Naive thymus-derived CD8-positive, alpha-beta T cell (primary cell): ENCODE measurements at regions not wholly inside any gene's neighbourhood (a gene's known extent, or its start where the extent isn't known, plus 50 kb on each side); places are given as distances from the start of the nearest gene placed in this dataset.

Experiments used
- ATAC-seq, 2 donors: fragments of 150-1000 bp; cut with Tn5 transposase in 1 of 2; sonication (Bioruptor Pico), chemical (Tn5 transposase) in 1 of 2; 1 replicate in 1 of 2; 2 replicates in 1 of 2; pipeline ENCODE4 v1.10.0; 2021; ENCODE audit warnings: mild to moderate bottlenecking in 2 of 2, moderate library complexity in 2 of 2
- POLR2A ChIA-PET: fragments of 350-600 bp; sonication (Branson Sonifier 250); formaldehyde crosslinking; loops from one replicate; lab custom pipeline; 2021; ENCODE audit warnings: antibody characterized with exemption; lab: Charles Lee
- DNase-seq, 10 donors: peaks; one replicate each; pipeline versions ENCODE4 v3.0.0 to v3.0.0-alpha.2; 2020 to 2022
- H3K27ac Mint-ChIP-seq, 10 donors: one replicate each; pipeline ENCODE4 v1.8.0; 2020 to 2022; ENCODE audit warnings: mild to moderate bottlenecking in 10 of 10, mixed read lengths in 10 of 10, moderate library complexity in 4 of 10, inconsistent platforms in 1 of 10
- H3K27me3 Mint-ChIP-seq, 5 donors: one replicate each; pipeline ENCODE4 v1.8.0; 2021 to 2022; ENCODE audit warnings: mixed read lengths in 5 of 5
- H3K36me3 Mint-ChIP-seq, 3 donors: one replicate each; pipeline ENCODE4 v1.8.0; 2020 to 2022; ENCODE audit warnings: mixed read lengths in 3 of 3, mild to moderate bottlenecking in 2 of 3, inconsistent platforms in 1 of 3
- H3K4me1 Mint-ChIP-seq, 4 donors: one replicate each; pipeline ENCODE4 v1.8.0; 2021 to 2022; ENCODE audit warnings: mixed read lengths in 4 of 4
- H3K4me3 Mint-ChIP-seq, 10 donors: one replicate each; pipeline ENCODE4 v1.8.0; 2020 to 2022; ENCODE audit warnings: mild to moderate bottlenecking in 10 of 10, mixed read lengths in 10 of 10, moderate library complexity in 6 of 10, inconsistent platforms in 1 of 10
- H3K9me3 Mint-ChIP-seq, 9 donors: one replicate each; pipeline ENCODE4 v1.8.0; 2020 to 2022; ENCODE audit warnings: mixed read lengths in 9 of 9, mild to moderate bottlenecking in 3 of 9, inconsistent platforms in 1 of 9, moderate library complexity in 1 of 9

DNA sequence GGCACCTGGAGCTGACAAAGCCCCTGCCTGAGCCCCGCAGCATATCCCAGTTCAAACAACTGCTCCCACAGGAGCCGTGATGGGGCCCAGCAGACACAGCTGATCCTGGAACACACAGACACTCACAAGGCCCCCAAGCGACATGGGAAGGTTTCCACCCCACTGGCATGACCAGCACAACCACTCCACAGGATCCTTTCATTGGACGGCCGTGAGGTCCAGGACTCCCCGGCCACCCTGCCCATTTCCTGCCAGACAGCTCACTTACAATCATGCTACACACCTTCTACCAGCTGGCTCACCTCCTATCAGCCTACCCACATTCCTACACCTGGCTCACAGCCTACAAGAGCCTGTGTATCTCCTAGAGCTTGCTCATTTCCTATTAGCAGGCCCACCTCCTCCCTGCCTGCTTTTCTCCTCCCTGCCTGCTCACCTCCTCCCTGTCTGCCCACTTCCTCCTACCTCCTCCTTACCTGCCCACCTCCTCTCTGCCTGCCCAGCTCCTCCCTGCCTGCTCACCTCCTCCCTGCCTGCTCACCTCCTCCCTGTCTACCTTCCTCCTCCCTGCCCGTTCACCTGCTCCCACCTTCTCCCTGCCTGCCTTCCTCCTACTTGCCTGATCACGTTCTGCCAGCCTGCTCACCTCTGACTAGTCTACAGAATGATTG, 73.9 kb downstream of the MATN1 start:
- DNase-seq (no peak), ATAC-seq (no peak)
- H3K36me3 Mint-ChIP-seq = no peaks in the 10 kb centered on the region
- POLR2A ChIA-PET = no interaction called here
- H3K27ac Mint-ChIP-seq = peak overlapping the region in 2 of 10 donors; percentile 28 to 81
- peaks cover 13 to 15% (median 14%) of the 10 kb centered on the region in 4 donors for H3K4me1 Mint-ChIP-seq
- H3K4me3 Mint-ChIP-seq = peak overlapping the region in 1 of 10 donors; percentile 6
- H3K27me3 Mint-ChIP-seq = peaks cover 14 to 52% (median 24%) of the 10 kb centered on the region in 5 donors
- H3K9me3 Mint-ChIP-seq = no peaks in the 10 kb centered on the region

DNA sequence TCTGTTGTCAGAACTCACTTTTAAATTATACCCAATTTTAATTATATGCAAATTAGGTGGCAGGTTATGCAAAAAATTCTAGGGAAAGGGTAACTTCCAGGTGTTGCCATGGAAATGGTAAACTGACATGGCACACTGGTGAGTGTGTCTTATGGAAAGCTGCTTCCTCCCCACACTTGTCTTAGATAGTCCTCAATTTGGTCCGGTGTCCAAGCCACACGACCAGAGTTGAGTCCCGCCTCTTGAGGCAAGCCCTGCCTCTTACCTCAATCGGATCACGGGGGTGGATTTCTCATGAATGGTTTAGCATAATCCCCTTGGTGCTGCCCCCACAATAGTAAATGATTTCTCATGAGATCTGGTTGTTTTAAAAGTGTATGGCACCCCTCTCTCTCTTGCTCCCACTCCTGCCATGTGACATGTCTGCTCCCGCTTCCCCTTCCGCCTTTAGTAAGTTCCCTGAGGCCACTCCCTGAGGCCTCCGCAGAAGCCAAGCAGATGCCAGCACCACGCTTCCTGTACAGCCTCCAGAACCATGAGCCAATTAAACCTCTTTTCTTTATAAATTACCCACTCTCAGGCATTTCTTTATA, 74.9 kb downstream of the MATN1 start:
- H3K27me3 Mint-ChIP-seq = peaks cover 21 to 56% (median 32%) of the 10 kb centered on the region in 5 donors
- ATAC-seq (no peak), DNase-seq (no peak)
- H3K27ac Mint-ChIP-seq = peak overlapping the region in 2 of 10 donors; percentile 5 to 40
- H3K36me3 Mint-ChIP-seq = no peaks in the 10 kb centered on the region
- H3K4me3 Mint-ChIP-seq = no peak overlapping the region
- no peaks in the 10 kb centered on the region for H3K9me3 Mint-ChIP-seq
- H3K4me1 Mint-ChIP-seq = peaks cover 13 to 15% (median 14%) of the 10 kb centered on the region in 4 donors
- POLR2A ChIA-PET = no interaction called here

DNA sequence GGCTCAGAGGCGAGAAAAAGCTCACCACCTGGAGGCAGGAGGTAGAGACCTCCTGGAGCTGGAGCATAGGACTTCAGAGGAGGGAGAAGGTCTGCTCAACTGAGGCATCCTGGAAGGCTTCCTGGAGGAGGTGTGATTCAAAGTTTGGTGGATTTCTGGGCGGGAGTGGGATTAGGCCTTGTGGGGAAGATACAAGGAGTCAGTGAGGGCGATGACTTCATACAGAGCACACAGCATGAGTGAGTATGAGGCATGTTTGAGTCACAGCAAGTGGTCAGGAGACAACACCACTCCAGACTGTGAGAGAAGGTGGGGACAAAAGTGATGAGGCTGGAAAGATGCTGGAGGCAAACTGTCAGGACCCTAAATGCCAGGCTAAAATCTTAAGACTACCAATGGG, 77.6 kb downstream of the MATN1 start:
- POLR2A ChIA-PET = no interaction called here
- Mint-ChIP-seq H3K36me3 (no peaks in the 10 kb centered on the region), H3K4me3 (no peak overlapping the region), H3K9me3 (no peaks in the 10 kb centered on the region), H3K4me1 (peaks cover 13 to 15% (median 13%) of the 10 kb centered on the region in 4 donors), H3K27ac (no peak overlapping the region), H3K27me3 (peaks cover 19 to 75% (median 31%) of the 10 kb centered on the region in 5 donors)
- DNase-seq (no peak), ATAC-seq (no peak)

DNA sequence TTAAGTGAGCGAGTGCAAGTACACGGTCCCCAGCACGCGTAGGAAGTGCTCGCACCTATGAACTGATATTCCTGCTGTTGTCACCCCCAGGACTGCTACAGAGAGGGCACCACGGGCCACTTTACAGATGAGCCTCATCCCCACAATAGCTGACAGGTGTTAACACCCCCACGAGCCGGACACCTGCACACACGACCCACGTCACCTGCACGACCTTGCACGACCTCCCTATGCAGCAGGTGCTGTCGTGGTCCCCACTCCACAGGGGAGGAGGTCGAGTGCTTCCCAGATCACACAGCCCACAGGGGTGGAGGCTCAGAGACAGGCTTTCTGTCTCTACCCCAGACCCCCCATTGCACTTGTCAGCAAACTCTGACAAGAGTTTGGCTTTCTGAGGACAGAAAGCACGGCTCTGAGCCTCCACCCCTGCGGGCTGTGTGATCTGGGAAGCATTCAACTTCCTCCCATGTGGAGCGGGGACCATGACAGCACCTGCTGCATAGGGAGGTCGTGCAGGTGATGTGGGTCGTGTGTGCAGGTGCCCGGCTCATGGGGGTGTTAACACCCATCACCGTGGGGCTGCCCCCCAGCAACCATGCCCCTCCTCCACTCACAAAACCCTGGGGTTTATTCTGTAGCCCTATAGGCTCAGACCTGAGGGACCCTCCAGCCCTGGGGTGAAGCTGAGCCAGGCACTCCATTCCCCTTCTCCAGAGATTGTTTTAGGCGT, 80.8 kb downstream of the MATN1 start:
- no peaks in the 10 kb centered on the region for H3K4me1 Mint-ChIP-seq
- H3K4me3 Mint-ChIP-seq = no peak overlapping the region
- DNase-seq (no peak), ATAC-seq (no peak)
- no peaks in the 10 kb centered on the region for H3K9me3 Mint-ChIP-seq
- peaks cover 18 to 53% (median 31%) of the 10 kb centered on the region in 5 donors for H3K27me3 Mint-ChIP-seq
- no peak overlapping the region for H3K27ac Mint-ChIP-seq
- POLR2A ChIA-PET = no interaction called here
- H3K36me3 Mint-ChIP-seq = no peaks in the 10 kb centered on the region

DNA sequence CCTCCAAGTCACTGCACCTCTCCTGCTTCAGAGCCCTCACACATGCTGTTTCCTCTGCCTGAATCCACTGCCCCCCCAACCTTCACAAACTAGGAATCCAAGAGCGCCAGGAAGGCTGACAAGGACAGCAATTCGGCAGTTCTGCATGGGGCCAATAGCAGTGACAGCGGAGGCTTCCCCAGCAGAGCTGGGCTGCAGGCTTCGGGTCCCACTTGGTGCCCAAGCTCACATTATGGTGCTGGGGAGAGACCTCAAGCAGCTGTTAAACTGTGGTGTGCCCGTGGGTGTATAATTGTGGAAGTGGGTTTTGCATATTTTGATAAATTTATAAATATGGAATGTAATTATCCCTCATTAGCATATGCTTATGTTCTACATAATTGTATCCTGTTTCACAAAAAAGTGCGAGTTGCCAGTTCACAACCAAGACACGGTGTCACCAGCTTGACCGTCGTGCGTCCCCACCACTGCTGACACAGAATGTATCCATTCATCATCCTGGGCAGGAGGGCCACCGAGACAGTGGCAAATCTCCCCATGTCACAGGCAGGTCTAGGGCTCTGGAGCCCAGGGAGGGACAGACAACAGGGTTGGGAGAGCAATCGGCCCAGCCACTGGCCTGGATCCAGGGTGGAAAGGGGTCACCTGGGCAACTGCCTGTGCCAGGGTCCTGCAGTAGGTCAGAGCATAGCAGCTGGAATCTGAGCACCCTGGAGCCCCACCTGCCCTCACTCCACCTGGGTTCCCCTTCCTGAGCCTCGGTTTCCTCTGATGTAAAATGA, 81.6 kb downstream of the MATN1 start:
- H3K4me1 Mint-ChIP-seq = no peaks in the 10 kb centered on the region
- no peaks in the 10 kb centered on the region for H3K9me3 Mint-ChIP-seq
- no peaks in the 10 kb centered on the region for H3K36me3 Mint-ChIP-seq
- H3K27ac Mint-ChIP-seq = no peak overlapping the region
- no peak overlapping the region for H3K4me3 Mint-ChIP-seq
- DNase-seq (no peak), ATAC-seq (no peak)
- H3K27me3 Mint-ChIP-seq = peaks cover 19 to 53% (median 31%) of the 10 kb centered on the region in 5 donors
- POLR2A ChIA-PET = no interaction called here

DNA sequence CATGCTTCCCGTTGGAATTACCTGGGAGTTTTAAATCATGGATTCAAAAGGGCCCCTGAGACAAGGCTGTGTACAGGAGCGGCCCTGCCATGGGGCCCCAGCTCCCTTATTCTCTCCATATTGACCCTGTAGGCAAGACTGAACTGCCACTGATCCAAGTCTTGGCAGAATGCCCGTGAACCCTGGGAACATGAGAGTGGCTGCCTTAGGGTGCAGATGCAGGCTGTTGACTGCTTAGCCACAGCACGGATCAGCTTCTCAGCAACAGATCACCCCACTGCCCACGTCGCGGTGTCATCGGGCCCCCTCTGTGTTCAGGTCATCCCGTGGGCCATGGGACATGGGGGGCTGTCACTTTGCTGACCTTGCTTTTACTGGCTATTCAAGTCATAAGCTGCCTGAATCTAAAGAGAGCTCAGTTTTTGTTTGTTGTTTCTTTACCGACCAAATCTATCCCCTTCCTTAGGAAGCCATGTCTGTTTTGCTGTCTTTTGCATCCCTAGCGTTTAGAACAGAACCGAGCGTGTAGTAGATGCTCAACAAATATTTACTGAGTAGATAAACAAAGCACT, 83.4 kb downstream of the MATN1 start:
- H3K9me3 Mint-ChIP-seq = no peaks in the 10 kb centered on the region

DNA sequence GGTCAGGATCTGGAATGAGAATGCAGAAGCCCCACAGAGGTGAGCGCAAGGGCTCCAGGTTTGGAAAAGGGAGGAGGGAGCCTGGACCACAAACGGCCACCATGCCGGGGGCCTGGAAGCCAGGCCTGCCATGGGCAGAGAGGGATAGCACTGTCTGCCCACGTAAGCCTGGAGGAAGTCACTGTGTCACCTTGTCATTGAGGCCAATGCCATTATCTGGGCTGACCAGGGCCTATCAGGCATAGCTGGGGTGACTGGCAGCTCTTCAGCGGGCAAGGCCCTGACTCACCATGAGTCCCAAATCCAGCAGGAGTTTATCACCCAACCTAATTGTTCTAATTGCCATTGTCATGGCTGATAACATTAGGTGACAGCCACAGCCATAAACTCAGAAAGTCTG, 84.6 kb downstream of the MATN1 start:
- peaks cover 4 to 24% (median 11%) of the 10 kb centered on the region in 5 donors for H3K27me3 Mint-ChIP-seq
- ATAC-seq (no peak), DNase-seq (no peak)
- H3K36me3 Mint-ChIP-seq = no peaks in the 10 kb centered on the region
- no peaks in the 10 kb centered on the region for H3K9me3 Mint-ChIP-seq
- peak overlapping the region in 1 of 10 donors; percentile 47 for H3K27ac Mint-ChIP-seq
- H3K4me3 Mint-ChIP-seq = no peak overlapping the region
- POLR2A ChIA-PET = interaction anchor here (0.6 kb wide), 1 partner anchor 34 kb away, joined by 3 read pairs; no protein-coding TSS in a partner anchor
- H3K4me1 Mint-ChIP-seq = no peaks in the 10 kb centered on the region

More for the DNA sequence above, 83.4 kb downstream of the MATN1 start:
- ATAC-seq = no peak
- POLR2A ChIA-PET = interaction anchor here (0.5 kb wide), 1 partner anchor 151 kb away, joined by 3 read pairs; no protein-coding TSS in a partner anchor
- Mint-ChIP-seq H3K27ac (no peak overlapping the region), H3K36me3 (no peaks in the 10 kb centered on the region), H3K4me1 (no peaks in the 10 kb centered on the region), H3K27me3 (peaks cover 8 to 36% (median 18%) of the 10 kb centered on the region in 5 donors), H3K4me3 (no peak overlapping the region)
- peak in 1 of 10 donors; percentile 42 for DNase-seq

DNA sequence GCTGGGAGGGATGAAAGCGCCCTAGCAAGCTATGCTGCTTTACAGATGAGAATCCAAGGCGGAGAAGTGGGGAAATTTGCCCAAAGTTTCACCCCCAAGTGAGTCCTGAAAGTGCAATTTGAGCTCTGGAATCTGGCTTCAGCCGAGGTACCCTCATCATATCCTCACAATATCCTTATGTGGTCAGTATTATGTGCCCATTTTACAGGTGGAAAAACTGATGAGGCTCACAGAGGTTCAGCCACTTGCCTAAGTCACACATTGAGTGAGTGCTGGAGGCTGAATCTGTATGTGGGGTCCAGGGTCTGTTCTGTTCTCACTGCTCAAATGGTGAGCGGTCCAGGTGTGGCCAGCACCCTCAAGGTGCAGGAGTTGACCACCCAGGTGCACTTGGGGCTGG, 85.3 kb downstream of the MATN1 start:
- H3K9me3 Mint-ChIP-seq = no peaks in the 10 kb centered on the region
- no peaks in the 10 kb centered on the region for H3K4me1 Mint-ChIP-seq
- no peak for ATAC-seq
- H3K36me3 Mint-ChIP-seq = no peaks in the 10 kb centered on the region
- no peak for DNase-seq
- peaks cover 1 to 18% (median 9%) of the 10 kb centered on the region in 5 donors for H3K27me3 Mint-ChIP-seq
- no peak overlapping the region for H3K4me3 Mint-ChIP-seq
- POLR2A ChIA-PET = no interaction called here
- H3K27ac Mint-ChIP-seq = no peak overlapping the region

DNA sequence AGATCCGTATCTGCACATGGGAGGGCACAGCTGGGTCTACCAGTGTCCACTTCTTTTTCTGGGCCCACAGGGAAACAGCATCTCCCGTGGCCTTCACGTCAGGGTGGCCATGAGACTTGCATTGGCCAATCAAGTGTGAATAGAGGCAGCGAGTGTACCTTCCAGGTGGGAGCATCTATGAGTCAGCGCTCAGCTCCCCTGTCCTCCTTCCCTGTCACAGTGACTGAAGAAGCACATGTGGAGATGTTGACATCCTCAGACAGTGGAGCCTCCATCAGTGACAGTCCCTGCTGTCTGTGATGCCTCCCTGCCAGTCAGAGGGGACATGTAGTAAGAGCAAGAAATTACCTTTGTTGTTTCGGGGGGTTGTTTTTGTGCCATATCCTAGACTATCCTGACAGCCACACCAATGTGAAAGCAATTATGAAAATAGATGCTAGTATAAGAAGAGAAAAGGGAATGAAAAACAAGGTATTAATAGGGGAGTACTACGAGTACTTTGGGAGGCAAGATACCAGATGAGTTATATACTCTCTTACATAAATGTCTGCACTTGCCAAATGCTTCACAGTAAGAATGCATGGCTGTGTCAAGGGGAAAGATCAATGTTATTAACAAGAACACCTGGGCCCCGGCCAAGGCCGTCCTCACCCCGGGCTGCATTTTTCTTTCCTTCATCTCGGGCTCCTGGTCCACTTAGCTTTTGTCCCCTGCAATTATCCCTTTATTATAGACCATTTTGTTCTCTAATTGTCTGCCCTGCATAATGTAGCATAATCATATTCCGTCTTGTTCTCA, 86.0 kb downstream of the MATN1 start:
- POLR2A ChIA-PET = interaction anchor here (0.6 kb wide), 1 partner anchor 29 kb away, joined by 3 read pairs; no protein-coding TSS in a partner anchor
- H3K27me3 Mint-ChIP-seq = peaks cover 3 to 16% (median 10%) of the 10 kb centered on the region in 5 donors
- H3K36me3 Mint-ChIP-seq = no peaks in the 10 kb centered on the region
- no peaks in the 10 kb centered on the region for H3K4me1 Mint-ChIP-seq
- H3K4me3 Mint-ChIP-seq = no peak overlapping the region
- H3K9me3 Mint-ChIP-seq = no peaks in the 10 kb centered on the region
- no peak for DNase-seq
- ATAC-seq = no peak
- no peak overlapping the region for H3K27ac Mint-ChIP-seq

DNA sequence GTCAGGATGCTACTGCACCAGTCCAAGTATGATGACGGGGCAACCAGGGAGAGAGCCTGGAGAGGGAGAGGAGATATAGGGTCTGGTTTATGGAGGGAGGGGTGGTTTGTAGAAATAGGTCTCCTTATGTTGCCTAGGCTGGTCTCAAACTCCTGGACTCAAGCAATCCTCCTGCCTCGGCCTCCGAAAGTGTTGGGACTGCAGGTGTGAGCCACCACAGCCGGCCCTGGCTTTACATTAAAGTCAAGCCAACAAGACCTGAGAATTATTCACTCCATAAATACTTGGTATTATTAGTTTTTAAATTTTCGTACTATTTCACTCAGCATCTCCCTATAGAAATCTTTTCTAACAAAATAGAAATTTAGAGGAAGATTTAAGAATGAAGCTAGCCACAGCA, 86.8 kb downstream of the MATN1 start:
- ATAC-seq (no peak), DNase-seq (no peak)
- H3K36me3 Mint-ChIP-seq = no peaks in the 10 kb centered on the region
- peaks cover 2 to 17% (median 6%) of the 10 kb centered on the region in 5 donors for H3K27me3 Mint-ChIP-seq
- H3K4me1 Mint-ChIP-seq = no peaks in the 10 kb centered on the region
- H3K9me3 Mint-ChIP-seq = no peaks in the 10 kb centered on the region
- no peak overlapping the region for H3K27ac Mint-ChIP-seq
- no peak overlapping the region for H3K4me3 Mint-ChIP-seq
- POLR2A ChIA-PET = interaction anchor here (0.6 to 1.1 kb wide), 2 partner anchors 13 to 28 kb away, joined by 3 to 6 read pairs; no protein-coding TSS in a partner anchor

DNA sequence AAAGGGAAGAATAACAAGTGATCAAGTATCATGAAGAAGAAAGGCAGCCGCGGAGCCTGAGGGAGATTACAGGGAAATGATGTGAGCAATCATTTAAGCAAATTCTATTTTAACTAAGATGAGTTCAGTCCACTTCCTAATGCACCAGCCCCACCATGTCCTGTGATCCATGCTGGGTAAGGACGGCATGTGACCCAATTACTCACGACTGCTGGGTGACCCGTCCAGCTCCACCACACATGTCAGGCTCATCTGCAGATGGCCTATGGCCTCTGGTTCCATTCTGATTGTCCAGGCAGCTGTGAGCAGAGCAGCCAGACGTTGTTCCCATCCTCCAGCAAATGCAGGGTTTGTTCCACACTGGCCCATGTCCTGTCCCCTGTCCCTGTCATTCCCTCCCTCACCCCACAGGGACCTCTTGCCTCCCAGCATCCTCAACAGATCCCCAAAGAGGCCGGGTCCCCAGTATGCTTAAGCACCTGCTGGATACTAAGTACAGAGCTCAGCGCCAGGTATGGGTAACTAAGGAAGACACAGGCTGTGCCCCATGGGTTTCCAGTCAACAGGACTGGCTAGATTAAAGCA, 87.9 kb downstream of the MATN1 start:
- H3K27me3 Mint-ChIP-seq = peaks cover 0 to 17% (median 6%) of the 10 kb centered on the region in 5 donors
- DNase-seq (no peak), ATAC-seq (no peak)
- H3K36me3 Mint-ChIP-seq = no peaks in the 10 kb centered on the region
- H3K27ac Mint-ChIP-seq = no peak overlapping the region
- no peaks in the 10 kb centered on the region for H3K9me3 Mint-ChIP-seq
- POLR2A ChIA-PET = no interaction called here
- no peak overlapping the region for H3K4me3 Mint-ChIP-seq
- H3K4me1 Mint-ChIP-seq = no peaks in the 10 kb centered on the region
